ENCODE measurements at regions not wholly inside any gene's neighbourhood (a gene's known extent, or its start where the extent isn't known, plus 50 kb on each side); places are given as distances from the start of the nearest gene placed in this dataset.

DNA sequence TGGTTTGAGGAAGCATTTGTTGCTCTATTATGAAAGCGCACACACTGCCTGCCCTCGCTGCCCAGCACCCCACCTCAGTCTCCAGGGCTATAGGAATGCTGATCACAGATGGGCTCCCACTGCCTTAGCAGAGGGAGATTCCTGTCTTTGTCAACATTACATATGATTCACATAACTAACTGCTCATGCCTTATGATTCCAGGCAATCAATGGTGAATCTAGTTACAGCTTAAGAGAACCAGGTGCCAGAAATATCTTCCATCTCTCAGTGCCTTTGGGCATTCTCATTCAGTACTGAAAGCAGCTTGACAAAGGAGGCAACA lies 458.9 kb upstream of the C9orf72 start:
- DNase-seq: no peak

DNA sequence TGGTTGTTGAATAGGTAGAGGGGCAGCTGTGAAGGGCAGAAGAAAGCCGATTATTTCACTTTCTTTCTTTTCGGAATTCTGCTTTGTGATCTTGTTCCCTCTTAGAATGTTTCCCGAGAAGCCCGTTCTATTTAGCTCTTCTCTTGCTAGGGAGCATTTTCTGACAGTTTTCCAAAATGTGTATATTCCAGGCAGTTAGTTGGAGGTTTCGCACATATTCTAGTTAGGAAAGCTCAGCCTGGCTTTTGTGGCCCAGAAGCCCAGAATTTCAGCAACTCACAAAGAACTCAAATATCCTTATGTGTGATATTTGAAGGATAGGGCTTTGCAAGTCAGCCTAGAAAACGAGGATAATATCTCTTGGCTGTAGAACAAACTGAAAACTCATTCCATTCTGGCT lies 461.0 kb upstream of the C9orf72 start:
- no peak for DNase-seq

DNA sequence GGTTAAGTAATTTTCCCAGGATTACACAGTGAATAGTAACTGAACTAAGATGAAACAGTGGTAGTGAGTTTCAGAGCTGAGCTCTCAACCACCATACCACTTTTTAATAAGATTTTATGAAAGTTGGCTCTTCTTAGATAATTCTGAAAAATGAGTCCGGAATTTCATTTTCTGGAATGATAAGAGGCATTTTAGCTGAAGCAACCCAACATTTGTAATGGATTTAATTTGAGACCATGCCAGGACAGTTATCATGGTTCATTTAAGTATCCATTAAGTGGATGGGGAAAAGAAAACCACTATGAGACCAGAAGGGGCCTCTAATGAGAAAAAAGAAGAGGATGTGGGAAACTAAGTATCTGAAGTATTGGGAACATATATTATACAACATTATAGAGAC lies 464.7 kb upstream of the C9orf72 start:
- no peak for DNase-seq

DNA sequence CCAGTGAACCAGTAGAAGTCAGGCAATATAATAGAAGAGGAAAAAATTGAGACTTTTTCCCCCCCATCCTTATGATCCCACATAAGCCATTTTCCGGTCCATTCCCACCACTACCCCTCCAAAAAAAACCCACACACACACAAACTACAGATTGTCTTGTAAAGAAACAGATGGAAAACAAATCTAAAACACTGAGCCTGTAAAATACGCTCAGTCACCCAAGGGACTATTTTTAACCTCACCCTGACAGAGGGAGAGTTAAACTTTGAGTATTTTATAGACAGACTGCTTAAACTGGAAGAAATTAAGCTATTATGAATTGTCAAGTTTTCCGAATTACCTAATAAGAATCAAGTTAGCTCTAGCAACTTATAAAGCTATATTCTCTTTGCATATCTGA lies 471.8 kb upstream of the C9orf72 start:
- no peak for DNase-seq

DNA sequence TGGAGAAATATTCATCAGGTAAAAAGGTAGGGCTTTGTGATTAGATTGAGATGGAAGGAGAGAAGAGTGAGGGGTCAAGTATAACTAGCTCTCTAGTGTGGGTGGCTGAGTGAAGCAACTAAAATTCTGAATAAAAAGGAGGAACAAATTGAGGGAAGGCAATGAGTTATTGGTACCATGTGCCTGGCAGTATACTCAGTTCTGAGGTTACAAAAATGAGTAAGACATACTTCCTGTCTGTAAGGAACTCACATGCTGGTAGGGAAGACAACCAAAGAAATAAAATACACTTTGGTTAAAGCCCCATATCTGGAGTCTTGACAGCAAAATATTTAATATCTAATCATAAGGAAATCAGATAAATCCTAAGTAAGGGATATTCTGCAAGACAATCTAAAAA lies 476.8 kb upstream of the C9orf72 start:
- no peak for DNase-seq

DNA sequence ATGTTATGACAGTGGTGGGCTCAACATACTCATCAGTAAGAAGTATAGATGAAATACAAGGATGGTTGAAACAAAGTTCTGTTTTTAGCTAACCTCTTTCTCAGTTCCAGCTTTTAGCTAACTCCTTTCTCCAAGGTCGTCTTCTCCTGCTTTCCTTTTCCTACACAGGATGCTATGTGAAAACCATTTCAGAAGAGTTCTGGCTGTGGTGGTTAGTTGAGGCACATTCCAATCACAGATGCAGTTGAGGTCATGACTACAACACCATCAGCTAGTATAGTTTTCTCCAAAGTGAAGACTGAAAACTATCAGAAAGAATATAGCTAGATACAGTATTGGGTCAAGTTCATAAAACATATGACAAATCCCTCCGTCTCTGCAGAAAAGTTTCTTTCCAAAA lies 477.7 kb upstream of the C9orf72 start:
- no peak for DNase-seq

DNA sequence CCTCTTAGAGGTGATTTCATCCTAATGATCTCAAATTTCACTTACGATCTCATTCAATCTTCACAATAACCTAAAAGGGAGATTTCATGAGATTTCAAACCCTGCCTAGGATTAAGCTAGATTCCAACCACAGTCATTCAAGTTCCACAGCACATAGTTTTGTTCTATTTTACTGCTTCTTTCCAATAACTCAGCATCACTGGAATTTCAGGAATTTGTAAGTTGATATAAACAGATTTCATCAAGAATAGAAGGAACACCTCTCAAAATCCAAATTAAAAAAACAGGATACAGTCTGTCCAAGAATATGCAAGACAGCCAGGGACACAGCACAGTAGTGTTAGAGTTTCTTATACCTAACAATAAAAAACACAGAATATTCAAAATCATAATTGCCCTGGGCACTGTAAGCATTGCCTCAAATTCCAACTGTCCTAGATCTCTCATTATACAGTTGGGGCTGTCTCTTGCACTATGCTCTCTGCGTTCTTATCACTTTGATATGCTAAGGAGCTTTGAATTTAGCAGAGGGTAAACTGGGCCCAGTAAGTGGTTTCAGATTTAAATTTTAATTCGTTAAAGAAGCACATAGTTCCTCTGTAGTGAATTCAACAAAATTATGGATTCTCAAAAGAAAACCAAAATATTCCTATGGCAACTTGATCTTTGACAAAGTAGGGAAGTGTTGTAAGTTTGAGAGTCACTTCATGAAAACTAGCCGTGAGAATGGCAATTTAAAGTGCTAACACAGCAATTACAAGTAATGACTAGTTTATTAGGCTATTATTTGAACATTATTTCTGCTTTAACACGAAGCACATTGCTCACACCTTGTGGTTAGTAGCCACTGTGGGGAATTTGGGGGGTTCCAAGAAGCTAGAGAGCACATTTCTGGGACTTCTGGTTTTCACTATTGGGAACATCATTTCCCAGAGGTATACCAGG lies 478.6 kb upstream of the C9orf72 start:
- no peak for DNase-seq

DNA sequence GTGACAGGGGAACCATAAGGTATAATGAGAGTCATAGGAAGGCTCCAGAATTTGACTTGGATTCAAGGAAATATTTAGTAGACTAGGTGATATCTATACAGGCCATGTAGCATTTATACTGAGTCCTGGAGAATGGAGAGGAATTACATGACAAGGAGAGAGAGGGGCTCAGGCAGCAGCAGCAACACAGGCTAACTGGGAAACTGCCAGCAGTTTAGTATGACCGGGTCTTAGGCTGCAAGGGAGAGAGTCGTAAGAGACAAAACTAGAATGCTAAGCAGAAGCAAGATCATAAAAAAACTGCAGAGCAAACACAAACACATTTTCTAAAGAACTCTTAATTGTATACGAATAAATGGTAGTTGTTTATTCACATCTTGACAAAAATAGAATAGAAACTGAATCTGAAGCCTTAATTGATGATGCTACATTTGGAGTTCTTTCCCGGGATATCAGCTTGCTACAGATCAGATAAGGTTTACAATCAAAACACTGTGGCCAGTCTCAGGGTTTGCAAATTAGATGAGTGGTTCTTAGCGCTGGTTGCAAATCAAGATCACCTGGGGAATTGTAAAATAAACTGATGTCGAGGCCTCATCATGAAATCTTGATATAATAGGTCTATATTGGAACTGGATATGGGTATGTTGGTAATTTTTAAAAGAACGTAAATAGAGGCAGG lies 480.0 kb upstream of the C9orf72 start:
- no peak for DNase-seq

DNA sequence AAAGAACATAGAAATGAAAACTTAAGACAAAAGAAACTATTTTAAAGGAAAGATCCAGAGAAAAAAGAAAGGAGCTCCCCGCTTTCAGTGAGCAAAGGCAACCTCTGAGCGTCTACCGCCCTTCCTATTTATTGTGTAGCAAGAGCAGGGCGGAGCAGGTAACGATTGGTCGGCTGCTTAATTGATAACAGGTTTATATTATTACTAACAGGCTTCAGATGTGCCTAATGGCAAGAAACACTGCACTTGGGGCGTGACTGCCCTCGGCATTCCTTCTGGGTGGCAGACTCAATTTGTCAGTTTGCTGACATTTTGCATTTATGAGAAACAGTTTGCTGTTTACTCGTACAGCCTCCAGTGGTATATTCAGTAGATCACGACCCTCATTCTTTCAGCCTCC lies 482.7 kb upstream of the C9orf72 start:
- DNase-seq: no peak

DNA sequence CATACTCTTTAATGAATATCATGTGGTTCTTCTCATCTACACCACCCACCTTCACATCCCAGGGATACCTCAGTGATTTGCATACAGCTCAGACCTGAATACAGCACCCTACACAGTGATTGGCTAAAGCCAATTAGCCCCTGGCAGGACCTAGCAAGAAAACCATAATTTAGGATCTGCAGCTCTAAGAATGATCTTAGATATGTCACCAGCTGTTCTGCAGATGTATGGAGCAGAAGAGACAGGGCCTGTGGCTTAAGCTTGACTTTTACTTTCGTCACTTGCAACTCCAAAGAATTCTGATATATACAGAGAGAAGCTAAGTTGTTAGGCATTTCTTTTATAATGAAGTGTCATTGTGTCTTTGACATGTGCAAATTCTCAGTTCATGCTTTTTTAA lies 483.2 kb upstream of the C9orf72 start:
- no peak for DNase-seq

DNA sequence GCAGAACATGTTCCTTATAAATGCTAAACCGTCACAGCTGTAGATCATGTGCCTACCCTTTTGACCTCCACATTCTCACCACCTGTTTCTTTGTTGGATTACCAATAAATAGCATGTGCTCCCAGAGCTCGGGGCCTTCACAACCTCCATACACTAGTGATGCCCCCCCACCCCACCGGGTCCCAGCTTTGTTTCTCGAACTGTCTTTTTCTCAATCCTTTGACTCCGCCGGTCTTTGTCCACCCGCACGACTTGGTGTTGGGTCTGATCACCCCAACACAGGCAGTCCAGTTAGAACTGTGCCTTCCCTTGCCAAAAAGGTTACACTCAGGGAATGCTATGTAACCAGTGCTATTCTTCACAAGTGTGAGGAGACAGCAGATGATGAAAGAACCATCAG lies 485.9 kb upstream of the C9orf72 start:
- no peak for DNase-seq

DNA sequence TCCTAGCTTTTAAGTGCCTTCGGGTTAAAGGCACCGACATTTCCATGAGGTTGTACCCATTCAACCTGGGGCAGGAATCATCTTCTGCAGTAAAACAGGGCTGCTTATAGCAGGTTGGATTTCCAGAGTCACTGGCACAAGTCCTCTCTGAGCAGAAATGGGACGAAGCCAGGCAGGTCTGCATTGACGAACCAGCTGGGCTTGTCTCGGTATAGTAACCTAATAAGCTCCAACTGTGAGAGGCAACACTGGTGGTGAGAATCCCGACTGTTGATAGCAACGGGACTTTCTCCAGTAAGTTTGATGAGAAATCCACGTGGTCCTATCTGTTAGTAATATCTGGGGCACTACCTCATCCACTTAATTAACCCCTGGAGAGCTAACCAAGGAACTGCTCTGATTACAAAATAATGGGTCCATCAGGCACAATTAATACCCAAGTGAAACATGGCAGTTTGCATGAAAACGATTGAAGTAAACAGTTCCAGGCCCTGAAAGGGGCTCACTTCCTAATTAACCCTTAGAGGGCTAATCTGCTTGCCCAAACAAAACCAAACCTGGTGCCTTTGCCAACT lies 491.0 kb upstream of the C9orf72 start:
- no peak for DNase-seq

DNA sequence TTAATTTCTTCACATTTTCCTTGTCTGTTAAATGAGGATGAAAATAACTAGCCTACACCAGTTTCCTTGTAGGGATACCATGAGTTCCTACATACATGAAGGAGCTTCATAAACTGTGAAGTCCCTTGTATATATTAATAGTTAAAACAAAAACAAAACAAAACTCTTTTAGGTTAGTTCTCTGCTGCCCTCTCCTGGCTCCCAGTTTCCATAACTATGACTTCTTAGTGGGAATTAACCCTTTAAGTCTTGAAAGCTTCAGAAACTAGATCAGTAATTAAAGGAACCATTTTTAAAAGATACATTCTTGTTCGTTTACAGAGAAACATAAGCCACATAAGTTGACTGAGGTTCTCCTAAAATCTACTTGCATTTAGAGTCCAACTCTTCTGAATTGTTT lies 500.0 kb upstream of the C9orf72 start:
- no peak for DNase-seq

DNA sequence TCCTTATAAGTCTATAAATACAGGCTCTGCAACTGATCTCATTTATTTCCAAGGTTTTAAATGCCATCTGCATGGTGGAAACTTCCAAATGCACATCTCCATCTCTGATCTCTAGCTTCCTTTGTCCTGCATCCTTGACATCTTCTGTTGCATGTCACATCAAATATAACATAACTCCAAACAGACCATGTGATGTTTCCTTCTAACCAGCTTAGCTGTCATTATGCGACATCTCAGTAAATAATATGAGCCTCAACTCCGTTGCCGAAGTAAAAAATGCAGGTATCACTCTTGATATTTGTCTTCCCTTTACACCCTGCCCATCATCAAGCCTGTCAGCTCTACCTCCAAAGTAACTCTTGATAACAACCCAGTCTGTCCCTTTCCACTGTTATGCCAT lies 506.4 kb upstream of the C9orf72 start:
- DNase-seq: no peak

DNA sequence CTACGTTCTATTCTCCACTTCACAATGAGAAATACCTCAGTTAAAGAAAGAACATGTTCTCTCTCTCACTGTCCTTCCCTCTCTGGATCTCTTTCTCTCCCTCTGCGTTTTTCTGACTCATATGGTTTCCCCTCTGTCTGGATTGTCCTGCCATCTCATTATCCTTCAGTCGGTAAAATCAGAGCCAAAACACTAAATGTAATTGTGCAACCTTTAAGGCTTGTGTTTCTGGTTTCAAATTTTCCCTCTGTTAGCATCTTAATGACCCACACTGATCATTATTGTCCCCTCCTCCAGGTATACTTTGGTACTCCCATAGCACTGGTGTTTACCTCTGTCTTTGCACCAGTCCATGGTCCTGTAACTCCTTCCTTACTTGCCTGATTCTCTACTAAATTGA lies 509.4 kb upstream of the C9orf72 start:
- DNase-seq: no peak

DNA sequence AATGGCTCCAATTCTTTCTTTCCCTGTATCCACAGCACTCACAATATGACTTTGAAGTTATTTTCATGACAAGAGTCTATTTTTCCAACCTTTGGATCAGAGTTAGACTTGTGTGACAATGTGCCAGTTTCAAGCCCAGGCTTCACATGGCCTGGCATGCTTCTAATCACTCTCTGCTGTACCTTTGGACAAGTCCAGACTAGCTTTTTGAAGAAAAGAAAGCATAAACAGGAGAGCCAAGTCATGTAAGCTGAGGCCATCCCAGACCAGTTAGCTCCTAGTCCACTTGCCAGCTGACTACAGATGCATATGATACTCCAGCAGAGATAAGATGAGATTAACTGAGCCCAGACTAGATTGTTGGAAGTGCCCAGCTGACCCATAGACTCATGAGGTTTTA lies 513.6 kb upstream of the C9orf72 start:
- DNase-seq: no peak

DNA sequence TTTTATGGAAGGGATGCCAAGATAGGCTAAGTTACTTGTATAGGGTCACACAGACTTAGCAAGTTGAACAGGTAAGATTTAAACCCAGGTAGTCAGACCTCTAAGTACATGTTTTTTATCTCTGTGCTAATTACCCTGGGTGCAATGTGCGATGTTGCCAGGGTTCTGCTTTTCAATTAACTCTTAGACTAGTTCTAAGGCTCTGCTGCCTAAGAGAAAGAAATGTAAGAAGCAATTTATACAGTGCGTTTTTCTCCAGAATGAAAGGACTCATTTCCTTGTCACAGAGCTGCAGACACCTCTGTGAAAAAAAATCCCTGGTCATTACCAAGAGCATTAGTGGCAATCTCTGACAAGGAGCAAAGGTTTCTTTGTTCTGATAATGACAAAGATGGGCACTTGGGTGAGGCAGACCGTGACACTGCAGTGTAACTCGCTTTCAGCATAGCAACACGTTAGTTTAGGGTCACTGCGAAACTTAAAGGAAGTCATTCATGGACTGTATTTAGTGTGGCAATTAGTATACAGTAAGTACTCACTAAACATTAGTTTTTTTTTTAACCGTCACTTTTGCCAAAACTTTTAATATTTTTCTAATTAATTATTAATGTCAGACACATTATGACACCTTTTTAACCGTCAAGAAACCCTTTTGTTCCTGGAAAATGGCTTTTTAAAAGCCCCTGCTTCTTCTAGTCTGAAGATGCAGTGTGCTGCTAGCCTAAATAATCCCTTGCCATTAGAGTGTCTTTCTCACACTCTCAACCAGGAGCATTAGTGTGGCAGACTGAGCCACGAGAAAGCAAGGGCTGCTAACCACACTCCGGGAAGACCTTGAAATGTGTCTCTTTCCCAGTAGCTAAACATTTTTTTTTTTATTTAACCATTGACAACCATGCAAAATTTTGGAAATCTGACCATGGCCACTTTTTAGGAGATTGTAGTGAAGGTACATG lies 520.0 kb upstream of the C9orf72 start:
- DNase-seq: no peak

DNA sequence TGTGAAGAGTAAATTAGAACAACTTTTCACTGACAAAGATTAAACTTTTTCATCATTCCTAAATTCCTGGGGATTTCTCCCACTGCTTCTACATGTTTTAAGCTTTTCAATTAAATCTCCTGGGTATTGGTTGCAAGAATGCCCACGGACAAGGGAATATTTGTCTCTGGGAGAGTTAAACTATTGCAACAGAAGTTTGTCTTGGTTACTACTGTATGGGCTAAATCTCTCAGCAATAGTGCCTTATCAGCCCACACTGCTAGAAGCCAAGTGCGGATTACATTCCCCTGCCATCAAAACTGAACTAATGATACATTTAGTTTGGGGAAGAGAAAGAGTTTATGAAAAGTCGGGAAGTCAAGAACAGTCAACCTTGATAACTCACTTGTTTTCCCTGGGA lies 528.2 kb upstream of the C9orf72 start:
- DNase-seq: no peak

DNA sequence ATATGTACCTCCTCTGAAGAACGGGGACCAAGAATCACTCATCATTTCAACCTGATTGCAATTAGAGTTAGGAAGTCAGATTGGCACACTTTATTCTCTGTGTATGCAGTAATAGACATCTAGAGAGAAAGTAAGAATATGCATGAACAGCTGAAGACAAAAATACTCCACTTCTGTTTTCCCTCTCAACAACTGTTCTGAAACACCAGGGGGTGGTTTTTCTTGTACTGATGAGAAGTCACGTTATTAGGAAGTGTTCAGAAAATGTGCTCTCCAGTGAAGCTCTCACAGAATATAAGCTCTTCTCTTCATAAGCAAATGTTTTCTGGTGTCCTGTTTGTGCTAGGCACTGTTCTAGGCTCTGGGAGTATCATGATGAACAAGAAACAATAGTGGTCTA lies 531.7 kb upstream of the C9orf72 start:
- DNase-seq: no peak

DNA sequence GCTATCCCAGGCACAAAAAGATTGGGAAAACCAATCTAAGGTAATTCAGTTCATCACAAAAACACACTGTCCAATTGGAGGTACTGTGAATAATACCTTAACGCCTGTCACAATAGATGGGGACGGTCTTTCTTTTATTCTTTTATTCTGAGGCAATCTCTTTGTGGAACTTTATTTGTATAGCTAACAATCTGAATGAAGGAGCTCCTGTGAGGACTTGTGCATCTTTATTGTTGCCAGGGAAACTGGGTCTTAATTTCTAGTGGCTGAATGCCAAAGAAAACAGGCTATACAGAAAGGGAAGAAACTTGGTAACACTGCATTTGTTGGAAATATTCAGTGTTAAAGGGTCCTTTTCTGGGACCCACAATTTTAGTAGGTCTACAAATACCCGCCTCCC lies 546.9 kb upstream of the C9orf72 start:
- DNase-seq: no peak

DNA sequence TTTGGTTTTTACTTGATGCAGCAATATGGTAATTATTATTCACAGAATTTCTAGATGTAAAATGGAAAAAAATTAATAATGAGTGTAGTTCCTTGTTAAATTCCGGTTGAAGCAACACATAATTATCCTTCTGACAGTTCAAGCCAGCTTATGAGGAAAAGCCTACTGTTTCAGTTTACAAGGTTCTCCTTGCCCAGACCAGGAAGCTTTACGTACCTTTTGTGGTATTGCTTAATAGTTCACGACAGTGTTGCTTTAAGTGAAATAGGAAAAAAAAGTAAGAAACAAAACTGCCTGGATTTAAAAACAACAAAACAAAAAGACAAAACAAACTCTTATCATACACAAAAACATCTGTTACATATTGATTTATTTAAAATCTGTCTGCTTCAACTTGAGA lies 547.3 kb upstream of the C9orf72 start:
- no peak for DNase-seq

DNA sequence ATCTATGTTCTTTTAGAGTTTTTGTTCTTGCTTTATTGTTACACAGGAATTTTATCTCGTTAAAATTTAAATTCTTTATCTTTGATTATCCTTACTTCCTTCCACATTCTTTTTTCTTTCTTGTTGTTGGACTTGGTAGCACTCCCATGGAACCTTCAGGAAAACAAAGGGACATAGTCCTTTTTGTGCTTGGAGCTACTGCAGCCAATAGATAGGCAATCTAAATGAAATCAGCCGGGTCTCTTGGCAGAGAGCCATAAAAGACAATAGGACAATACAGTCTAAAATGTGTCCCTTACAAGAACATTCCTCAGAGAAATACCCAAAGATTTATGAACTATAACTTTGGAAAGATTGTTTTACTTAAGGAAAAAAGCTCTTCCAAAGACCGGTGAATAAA lies 548.1 kb upstream of the C9orf72 start:
- DNase-seq: no peak

DNA sequence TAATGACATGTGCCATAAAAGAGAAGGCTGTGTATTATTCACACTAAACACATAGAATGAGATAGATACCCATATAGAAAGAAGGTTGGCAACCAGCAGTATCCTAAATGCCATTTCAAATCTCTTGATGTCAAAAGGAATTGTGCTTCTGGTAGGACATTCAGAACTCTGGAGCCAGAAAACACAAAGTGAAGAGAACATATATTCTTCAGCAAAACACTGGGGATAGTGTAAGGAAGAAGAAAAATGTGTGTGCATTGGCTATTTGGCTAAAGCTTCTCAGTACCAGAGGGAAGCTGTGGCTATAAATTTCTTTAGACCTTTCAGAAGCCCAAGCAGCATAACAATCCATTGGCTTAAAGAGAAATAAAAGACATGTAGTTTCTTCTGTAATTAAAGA lies 551.6 kb upstream of the C9orf72 start:
- no peak for DNase-seq
